ENCODE measurements at regions not wholly inside any gene's neighbourhood (a gene's known extent, or its start where the extent isn't known, plus 50 kb on each side); places are given as distances from the start of the nearest gene placed in this dataset.

DNA sequence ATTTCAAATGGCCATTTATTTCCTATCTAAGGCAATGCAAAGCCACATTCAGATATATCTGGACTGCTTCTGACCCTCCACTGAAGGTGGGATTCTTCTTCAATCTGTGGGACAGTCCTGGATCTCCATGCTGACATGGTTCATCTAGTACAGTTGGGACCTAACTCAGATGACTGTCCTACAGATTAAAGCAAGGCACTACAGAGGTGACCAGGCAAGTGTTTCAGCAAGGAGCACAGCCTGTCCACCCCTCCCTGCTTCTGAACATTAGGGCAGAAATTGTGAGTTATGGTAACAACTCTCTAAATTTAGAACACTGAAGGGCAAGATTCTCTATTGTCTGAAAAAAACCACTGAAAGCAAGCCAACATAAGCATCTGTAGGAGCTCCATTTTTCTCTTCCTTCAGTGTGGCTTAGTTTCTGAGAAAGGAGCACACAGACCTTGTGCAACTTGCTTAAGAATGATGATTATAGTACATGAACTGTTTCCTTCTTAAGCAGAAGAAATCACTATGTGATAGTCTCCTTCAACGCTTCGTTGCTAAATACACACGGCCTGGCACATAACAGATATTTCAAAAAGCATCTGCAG lies 62.9 kb upstream of the BARX1 start:
- TF ChIP-seq, protein P1, sequence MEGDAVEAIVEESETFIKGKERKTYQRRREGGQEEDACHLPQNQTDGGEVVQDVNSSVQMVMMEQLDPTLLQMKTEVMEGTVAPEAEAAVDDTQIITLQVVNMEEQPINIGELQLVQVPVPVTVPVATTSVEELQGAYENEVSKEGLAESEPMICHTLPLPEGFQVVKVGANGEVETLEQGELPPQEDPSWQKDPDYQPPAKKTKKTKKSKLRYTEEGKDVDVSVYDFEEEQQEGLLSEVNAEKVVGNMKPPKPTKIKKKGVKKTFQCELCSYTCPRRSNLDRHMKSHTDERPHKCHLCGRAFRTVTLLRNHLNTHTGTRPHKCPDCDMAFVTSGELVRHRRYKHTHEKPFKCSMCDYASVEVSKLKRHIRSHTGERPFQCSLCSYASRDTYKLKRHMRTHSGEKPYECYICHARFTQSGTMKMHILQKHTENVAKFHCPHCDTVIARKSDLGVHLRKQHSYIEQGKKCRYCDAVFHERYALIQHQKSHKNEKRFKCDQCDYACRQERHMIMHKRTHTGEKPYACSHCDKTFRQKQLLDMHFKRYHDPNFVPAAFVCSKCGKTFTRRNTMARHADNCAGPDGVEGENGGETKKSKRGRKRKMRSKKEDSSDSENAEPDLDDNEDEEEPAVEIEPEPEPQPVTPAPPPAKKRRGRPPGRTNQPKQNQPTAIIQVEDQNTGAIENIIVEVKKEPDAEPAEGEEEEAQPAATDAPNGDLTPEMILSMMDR (IDR thresholded peaks at IDR 0.05) = no peak
- no peak for TF ChIP-seq POLR2A (IDR thresholded peaks at IDR 0.05)
- H3K9me3 ChIP-seq = peaks cover 0 to 11% (median 0%) of the 10 kb centered on the region in 12 donors
- H3K27ac ChIP-seq = peak overlapping the region in 1 of 12 donors; percentile 7
- H3K4me1 ChIP-seq = peaks cover 0 to 11% (median 0%) of the 10 kb centered on the region in 12 donors
- peak in 2 of 4 donors; percentile 38 to 51 for ATAC-seq
- intact Hi-C loops (cut with DNase I) = loop anchor here in 1 of 10 donors (5.0 kb wide), 1 partner anchor 194 kb away; no protein-coding TSS in a partner anchor
- no peaks in the 10 kb centered on the region for H3K27me3 ChIP-seq
- DNase-seq = no peak
- no peak overlapping the region for H3K4me3 ChIP-seq
- H3K36me3 ChIP-seq = no peaks in the 10 kb centered on the region
- 64 to 72% (median 67%) methylated on average over 3 of the region's 3 CpGs for WGBS, 4 donors

DNA sequence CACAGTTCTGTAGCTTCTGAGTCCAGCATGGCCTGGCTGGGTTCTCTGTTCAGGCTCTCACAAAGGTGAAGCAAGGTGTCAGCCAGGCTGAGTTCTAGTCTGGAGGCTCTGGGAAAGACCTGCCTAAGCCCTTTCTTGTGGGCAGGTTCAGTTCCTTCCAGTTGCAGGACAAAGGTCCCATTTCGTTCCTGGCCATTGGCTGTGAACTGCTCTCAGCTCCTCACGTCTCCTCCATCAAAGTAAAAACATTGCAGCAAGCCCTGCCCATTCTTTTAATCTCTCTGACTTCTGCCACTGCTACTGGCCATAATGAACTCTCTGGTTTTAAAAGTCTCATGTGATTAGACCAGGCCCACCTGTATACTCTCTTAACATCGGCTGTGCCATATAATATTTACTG lies 61.6 kb upstream of the BARX1 start:
- Histone ChIP-seq H3K27me3 (no peaks in the 10 kb centered on the region), H3K27ac (no peak overlapping the region), H3K36me3 (no peaks in the 10 kb centered on the region), H3K4me3 (no peak overlapping the region), H3K9me3 (peaks cover 0 to 4% (median 0%) of the 10 kb centered on the region in 12 donors), H3K4me1 (peaks cover 0 to 11% (median 0%) of the 10 kb centered on the region in 12 donors)
- ATAC-seq (no peak), DNase-seq (no peak)
- intact Hi-C loops (cut with DNase I) = loop anchor here in 1 of 10 donors (5.0 kb wide), 1 partner anchor 196 kb away; no protein-coding TSS in a partner anchor
- TF ChIP-seq, protein P1 (IDR thresholded peaks at IDR 0.05) = no peak
- TF ChIP-seq POLR2A (IDR thresholded peaks at IDR 0.05) = no peak
- 89 to 92% (median 91%) methylated on average over 3 of the region's 3 CpGs for WGBS, 4 donors

DNA sequence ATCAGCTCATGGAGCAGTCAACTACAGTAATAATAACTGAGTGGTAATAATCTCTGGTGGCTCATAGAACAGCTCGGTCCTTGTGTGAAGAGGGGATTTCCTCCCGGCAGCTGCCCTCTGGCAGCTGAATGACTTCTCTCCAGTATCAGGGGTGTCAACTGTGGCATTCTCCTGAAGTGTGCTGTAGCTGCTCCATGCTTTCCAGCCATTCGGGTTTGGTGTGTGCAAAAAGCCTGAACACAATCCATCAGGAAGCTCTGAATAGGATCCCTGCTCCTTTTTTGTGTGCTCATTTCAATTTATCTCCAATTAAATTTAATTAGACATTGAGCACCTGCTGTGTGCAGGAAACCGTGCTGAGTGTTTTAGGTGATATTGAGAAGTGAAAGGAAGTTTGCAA lies 59.8 kb upstream of the BARX1 start:
- no peaks in the 10 kb centered on the region for H3K36me3 ChIP-seq
- H3K9me3 ChIP-seq = no peaks in the 10 kb centered on the region
- intact Hi-C loops (cut with DNase I) = loop anchor here (1.0 to 5.0 kb wide), 3 partner anchors 197 to 198 kb away; no protein-coding TSS in a partner anchor
- DNase-seq = no peak
- peaks cover 0 to 11% (median 0%) of the 10 kb centered on the region in 12 donors for H3K4me1 ChIP-seq
- H3K27me3 ChIP-seq = no peaks in the 10 kb centered on the region
- TF ChIP-seq POLR2A (IDR thresholded peaks at IDR 0.05) = no peak
- TF ChIP-seq, protein P1 (IDR thresholded peaks at IDR 0.05) = no peak
- H3K27ac ChIP-seq = no peak overlapping the region
- ATAC-seq = no peak
- H3K4me3 ChIP-seq = no peak overlapping the region
- 24 to 40% (median 28%) methylated on average over 4 of the region's 4 CpGs for WGBS, 4 donors

DNA sequence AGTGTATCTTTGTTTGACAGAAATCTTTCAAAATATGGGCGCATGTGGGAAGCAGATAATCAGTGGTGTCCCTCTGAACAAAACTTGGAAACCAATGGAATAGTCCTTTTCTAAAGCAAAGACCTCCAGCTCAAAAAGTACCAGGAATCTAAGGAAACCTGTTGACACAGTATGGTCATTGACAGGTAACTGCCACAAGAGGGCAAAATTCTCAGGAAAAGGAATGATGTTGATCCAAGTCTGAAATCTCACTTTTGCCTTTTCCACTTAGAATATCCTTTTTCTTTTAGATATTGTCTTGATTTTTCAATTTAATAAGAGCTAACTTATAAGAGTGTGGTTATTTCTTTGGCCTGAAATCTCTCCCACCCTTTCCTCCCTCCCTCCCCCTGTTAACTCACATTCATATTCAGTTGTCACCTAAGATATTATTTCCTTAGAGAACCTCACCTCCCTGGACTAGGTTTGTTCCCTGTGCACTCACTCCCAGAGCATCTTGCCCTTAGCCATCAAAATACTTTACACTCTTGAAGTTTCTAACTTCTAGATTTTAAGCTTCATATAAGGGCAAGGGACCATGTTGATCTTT lies 59.0 kb upstream of the BARX1 start:
- Histone ChIP-seq H3K4me3 (no peak overlapping the region), H3K27me3 (no peaks in the 10 kb centered on the region), H3K27ac (no peak overlapping the region), H3K9me3 (no peaks in the 10 kb centered on the region), H3K36me3 (no peaks in the 10 kb centered on the region), H3K4me1 (peaks cover 0 to 11% (median 0%) of the 10 kb centered on the region in 12 donors)
- DNase-seq (no peak), ATAC-seq (no peak)
- WGBS, 4 donors = 37 to 66% (median 49%) methylated on average over 1 of the region's 1 CpG
- intact Hi-C loops (cut with DNase I) = loop anchor here in 9 of 10 donors (1.0 to 5.0 kb wide), 3 partner anchors 198 to 199 kb away; no protein-coding TSS in a partner anchor
- TF ChIP-seq, protein P1 (IDR thresholded peaks at IDR 0.05) = peak; percentile 35 to 67 (median 56)
- TF ChIP-seq POLR2A (IDR thresholded peaks at IDR 0.05) = no peak
